HG03196 (cell line): ENCODE measurements at regions not wholly inside any gene's neighbourhood (a gene's known extent, or its start where the extent isn't known, plus 50 kb on each side); places are given as distances from the start of the nearest gene placed in this dataset.

ENCODE experiments used
- ATAC-seq: cut with Tn5 transposase; IDR thresholded peaks from one replicate; pipeline ENCODE4 v1.9.1; 2021; ENCODE audit not compliant: unreplicated experiment

DNA sequence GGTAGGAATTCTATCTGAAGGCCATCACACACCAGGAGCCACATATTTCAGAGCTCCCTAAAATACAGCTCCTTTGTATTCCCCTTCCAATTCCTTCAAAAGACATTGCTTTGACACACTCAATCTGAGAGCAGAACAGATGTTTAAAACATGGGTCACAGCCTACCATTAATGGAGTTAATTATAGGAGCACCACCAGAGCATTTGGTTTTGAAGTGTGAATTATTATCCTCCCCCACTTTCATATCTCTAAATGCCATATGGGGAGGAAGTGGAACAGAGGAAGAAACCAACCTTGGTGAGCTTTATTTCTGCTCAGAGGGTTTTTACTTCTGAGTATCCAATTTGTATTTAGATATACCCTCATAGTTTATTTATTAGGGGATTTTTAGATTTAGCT, 50.7 kb upstream of the TNFRSF21 start:
- peak; percentile 70 for ATAC-seq

DNA sequence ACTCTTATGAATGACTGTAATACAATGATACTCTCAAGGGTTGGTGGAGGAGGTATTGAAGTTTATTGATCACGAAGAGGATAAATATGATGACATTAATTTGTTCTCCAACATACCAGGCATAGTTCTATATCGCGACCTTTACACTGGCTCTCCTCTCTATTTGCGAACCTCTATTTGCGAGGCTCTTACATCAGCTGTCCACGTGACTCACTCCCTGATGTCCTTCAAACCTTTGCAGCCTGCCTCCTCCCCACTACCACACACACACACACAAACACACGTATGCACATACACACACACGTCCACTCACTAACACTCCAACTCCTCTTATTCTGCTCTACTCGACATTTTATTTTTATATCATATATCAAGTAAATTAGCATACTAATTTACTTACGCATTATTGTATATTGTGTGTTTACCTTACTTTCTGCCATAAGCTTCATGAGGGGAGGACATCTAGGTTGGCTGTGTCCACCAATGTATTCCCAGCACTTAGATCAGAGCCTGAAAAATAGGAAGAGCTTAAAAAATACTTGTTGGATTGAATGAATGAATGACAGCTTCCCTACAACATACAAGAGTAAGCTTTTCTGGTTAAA, 53.3 kb upstream of the TNFRSF21 start:
- no peak for ATAC-seq

- ATAC-seq, result no peak
These were observed 54.0 kb upstream of the TNFRSF21 start for GRCh38 chr6:47363736-47364135.

GRCh38 chr6:47366335-47366890, 56.7 kb upstream of the TNFRSF21 start:
- no peak for ATAC-seq

- ATAC-seq, result no peak
These were observed 61.6 kb upstream of the TNFRSF21 start for GRCh38 chr6:47371139-47371869.

GRCh38 chr6:47371870-47372255, 62.2 kb upstream of the TNFRSF21 start:
- ATAC-seq, result no peak

DNA sequence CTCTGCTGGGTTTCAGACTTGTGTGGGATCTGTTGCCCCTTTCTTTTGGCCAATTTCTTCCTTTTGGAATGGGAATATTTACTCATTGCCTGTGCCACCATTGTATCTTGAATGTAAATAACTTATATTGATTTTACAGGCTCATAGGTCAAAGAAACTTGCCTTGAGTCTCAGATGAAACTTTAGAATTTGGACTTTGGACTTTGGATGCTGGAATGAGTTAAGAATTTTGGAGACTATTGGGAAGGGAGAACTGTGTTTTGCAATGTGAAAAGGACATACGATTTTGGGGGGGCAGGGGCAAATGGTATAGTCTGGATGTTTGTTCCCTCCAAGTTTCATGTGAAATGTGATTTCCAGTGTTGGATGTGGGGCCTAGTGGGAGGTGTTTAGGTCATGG, 62.6 kb upstream of the TNFRSF21 start:
- no peak for ATAC-seq

- no peak for ATAC-seq
These were observed 65.7 kb upstream of the TNFRSF21 start for GRCh38 chr6:47375426-47375825.

- ATAC-seq, result no peak
These were observed 67.2 kb upstream of the TNFRSF21 start for GRCh38 chr6:47376930-47377329.

DNA sequence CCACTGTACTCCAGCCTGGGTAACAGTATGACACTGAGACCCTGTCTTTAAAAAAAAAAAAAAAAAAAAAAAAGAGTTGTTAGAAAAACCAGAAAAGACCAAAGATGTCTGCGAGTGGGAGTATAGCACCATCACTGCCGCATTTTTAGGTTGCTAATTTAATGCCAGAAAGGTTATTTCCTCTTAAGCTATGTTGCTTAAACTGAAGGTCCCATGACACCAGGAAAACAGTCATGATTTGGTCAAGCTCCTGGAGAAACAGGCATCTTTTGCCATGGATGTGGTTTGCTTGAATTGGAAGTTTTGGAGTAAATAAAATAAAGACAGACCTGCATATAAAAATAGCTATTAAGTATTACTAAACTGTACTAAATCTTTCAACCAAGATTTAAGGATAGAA, 68.3 kb upstream of the TNFRSF21 start:
- no peak for ATAC-seq

GRCh38 chr6:47379328-47379727, 69.6 kb upstream of the TNFRSF21 start:
- ATAC-seq, result no peak

GRCh38 chr6:47380251-47380650, 70.5 kb upstream of the TNFRSF21 start:
- no peak for ATAC-seq

GRCh38 chr6:47381036-47381435, 71.3 kb upstream of the TNFRSF21 start:
- no peak for ATAC-seq

DNA sequence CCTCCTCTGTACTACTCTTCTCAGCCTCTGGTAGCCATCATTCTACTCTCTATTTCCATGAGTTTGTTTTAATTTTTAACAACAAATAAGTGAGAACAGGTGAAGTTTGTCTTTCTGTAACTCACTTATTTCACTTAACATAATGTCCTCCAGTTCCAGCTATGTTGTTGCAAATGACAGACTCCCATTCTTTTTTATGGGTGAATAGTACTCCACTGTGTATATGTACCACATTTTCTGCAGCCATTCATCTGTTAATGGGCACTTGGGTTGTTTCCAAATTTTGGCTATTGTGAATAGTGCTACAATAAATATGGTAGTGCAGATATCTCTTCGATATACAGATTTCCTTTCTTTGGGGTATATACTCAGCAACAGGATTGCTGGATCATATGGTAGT, 73.7 kb upstream of the TNFRSF21 start:
- no peak for ATAC-seq

GRCh38 chr6:47391675-47392074, 82.0 kb upstream of the TNFRSF21 start:
- no peak for ATAC-seq

GRCh38 chr6:47392251-47392650, 82.5 kb upstream of the TNFRSF21 start:
- ATAC-seq, result no peak

DNA sequence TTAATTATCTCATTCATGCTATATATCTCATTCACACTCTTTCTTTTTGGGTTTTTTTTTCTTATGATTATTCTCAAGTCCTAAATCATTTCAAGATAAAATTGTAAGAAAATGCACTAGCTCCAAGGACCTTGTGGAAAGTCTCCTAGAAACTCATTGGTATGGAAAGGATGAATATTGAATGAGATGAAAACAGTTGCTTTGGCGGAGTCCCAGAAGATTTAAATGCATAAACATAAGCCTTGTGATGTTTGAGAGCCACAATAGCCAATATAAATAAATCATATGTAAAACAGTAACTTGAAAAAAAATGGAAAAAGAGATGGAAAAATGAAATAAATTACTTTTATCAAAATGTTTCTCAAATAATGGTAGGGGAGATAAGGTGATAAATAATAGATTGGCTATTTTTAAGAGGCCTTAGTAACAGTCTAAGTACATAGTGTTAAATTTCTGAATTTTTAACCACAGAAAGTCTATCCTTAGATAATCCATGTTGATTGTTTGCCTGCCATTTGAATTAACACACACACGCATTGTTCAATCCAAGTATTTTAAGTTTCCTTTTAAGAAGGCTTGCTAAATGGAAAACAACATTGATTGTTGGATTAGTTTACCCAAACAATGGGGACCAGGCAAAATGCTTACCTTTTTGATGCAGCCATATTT, 81.1 kb upstream of the CD2AP start:
- ATAC-seq, result no peak

DNA sequence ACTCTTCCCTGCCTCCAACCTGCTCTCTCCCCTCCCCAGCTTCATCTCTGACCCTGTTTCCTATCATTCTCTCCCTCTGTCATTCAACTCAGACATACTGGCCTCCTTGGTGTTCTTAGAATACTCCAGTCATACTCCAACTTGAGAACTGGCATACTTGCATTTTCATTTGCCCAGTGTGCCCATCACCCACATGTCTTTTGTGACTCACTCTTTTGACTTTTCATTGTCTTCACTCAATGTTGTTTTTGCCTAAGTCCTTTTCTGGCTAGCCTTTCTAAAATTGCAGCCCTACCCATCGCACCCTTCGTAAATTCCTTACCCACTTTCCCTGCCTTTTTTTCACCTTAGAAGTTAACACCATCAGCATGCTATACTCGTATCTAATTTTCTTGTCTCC, 77.0 kb upstream of the CD2AP start:
- no peak for ATAC-seq

- ATAC-seq, result no peak
These were observed 75.5 kb upstream of the CD2AP start for GRCh38 chr6:47402081-47402480.

- ATAC-seq, result no peak
These were observed 74.5 kb upstream of the CD2AP start for GRCh38 chr6:47403056-47403455.

DNA sequence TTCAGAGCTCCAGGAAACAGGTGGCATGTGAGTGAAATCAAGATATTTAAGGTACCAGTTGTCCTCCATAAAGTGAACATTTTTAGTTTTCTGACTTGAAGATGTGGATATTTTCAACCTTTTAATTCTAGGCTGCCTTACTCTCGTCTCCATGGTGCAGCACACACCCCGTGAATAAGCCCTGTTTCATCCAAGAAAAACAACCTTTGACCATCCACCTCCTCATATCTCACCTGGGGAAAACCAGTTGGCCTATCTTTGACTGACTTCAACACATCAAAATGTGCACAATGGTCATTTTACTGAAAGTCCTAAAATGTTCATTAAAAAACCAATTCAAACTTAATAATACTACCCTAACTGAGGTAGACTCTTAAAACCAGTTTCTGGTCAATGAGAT, 73.8 kb upstream of the CD2AP start:
- no peak for ATAC-seq

DNA sequence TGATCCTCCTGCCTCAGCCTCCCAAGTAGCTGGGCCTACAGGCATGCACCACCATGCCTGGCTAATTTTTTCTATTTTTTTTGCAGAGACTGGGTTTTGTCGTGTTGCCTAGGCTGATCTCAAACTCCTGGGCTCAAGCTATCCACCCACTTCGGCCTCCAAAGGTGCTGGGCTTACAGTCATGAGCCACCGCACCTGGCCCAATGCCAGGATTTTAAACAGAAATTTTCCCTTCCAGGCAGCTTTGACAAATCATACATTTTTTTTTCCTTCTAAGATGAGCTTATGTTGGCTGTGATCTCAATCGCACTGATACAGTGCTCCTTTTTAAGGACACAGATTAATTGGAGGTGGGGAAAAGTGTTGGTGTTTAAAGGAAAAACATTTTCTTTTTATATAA, 73.2 kb upstream of the CD2AP start:
- ATAC-seq, result no peak
